ENCODE measurements at regions not wholly inside any gene's neighbourhood (a gene's known extent, or its start where the extent isn't known, plus 50 kb on each side); places are given as distances from the start of the nearest gene placed in this dataset.

DNA sequence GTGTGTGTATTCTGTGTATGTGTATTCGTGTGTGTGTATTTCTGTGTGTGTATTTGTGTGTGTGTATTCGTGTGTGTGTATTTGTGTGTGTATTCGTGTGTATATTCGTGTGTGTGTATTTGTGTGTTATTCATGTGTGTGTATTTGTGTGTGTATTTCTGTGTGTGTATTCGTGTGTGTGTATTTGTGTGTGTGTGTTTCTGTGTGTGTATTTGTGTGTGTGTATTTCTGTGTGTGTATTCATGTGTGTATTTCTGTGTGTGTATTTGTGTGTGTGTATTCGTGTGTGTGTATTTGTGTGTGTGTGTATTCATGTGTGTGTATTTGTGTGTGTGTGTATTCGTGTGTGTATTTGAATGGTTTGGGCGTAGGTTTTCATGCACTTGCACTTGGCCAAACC, 405.4 kb downstream of the SOX2 start:
- no peak overlapping the region for H4K91ac ChIP-seq (ENCODE audit: low read depth, low read length)
- no peak overlapping the region for H2BK5ac ChIP-seq (ENCODE audit: low read depth, low read length, poor library complexity)
- no peaks in the 10 kb centered on the region for H3K27me3 ChIP-seq (ENCODE audit: insufficient read depth, low read length)
- no peak overlapping the region for H3K4me3 ChIP-seq (ENCODE audit: low read depth, low read length)
- H4K8ac ChIP-seq (ENCODE audit: low read depth, low read length), result no peak overlapping the region
- H3K23ac ChIP-seq (ENCODE audit: low read length), result no peak overlapping the region
- H3K9ac ChIP-seq (ENCODE audit: low read length), result no peak overlapping the region
- no peak for DNase-seq
- no peak overlapping the region for H3K27ac ChIP-seq (ENCODE audit: low read depth, low read length)
- H3K14ac ChIP-seq (ENCODE audit: low read length), result no peak overlapping the region
- no peak overlapping the region for H4K12ac ChIP-seq (ENCODE audit: low read depth, low read length)
- H3K36me3 ChIP-seq (ENCODE audit: control insufficient read depth in 1 of 2, insufficient read depth in 2 of 2, low read length in 2 of 2), result no peaks in the 10 kb centered on the region
- H3K79me1 ChIP-seq (ENCODE audit: low read length), result no peaks in the 10 kb centered on the region
- H3K4me1 ChIP-seq (ENCODE audit: control insufficient read depth in 1 of 2, insufficient read depth in 2 of 2, low read length in 2 of 2), result no peaks in the 10 kb centered on the region
- no peak overlapping the region for H3K4me2 ChIP-seq (ENCODE audit: low read length)
- no peak overlapping the region for H2BK12ac ChIP-seq (ENCODE audit: low read length)
- no peaks in the 10 kb centered on the region for H3K79me2 ChIP-seq (ENCODE audit: control insufficient read depth, insufficient read depth, low read length, poor library complexity)
- no peak overlapping the region for H2AFZ ChIP-seq (ENCODE audit: insufficient read depth, low read length, poor library complexity)
- H3K18ac ChIP-seq (ENCODE audit: low read length), result no peak overlapping the region
- H3K9me3 ChIP-seq (ENCODE audit: insufficient read depth, low read depth, low read length), result no peaks in the 10 kb centered on the region
- no peak overlapping the region for H3K4ac ChIP-seq (ENCODE audit: low read depth, low read length)
- no peak overlapping the region for H2AK5ac ChIP-seq (ENCODE audit: low read length)
- WGBS (ENCODE audit: extremely low coverage, insufficient coverage, insufficient read length), result 100% methylated on average over 2 of the region's 8 CpGs
- H2BK120ac ChIP-seq (ENCODE audit: insufficient read depth, low read length, poor library complexity), result no peak overlapping the region

DNA sequence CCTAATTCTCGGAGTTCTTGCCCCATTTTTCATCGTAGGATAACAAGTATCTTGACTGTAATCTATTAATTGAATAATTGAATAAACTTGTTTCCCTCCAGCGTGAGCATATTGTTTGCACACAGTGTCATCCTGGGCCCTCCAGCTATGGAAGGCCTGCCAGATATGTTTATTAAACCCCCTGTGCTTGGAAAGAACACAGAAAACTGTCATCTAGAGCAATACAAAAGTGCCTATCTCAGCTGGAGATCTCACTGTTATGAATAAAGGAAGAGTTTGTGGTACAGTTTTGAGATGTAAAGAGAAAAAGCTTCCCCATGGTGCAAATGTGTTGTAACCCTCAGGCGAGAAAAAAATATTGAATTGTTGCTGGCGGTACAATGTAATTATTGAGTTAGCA, 405.9 kb downstream of the SOX2 start:
- H2AFZ ChIP-seq (ENCODE audit: insufficient read depth, low read length, poor library complexity), result no peak overlapping the region
- H3K14ac ChIP-seq (ENCODE audit: low read length), result no peak overlapping the region
- H3K79me2 ChIP-seq (ENCODE audit: control insufficient read depth, insufficient read depth, low read length, poor library complexity), result no peaks in the 10 kb centered on the region
- no peak overlapping the region for H3K27ac ChIP-seq (ENCODE audit: low read depth, low read length)
- H3K4me3 ChIP-seq (ENCODE audit: low read depth, low read length), result no peak overlapping the region
- no peaks in the 10 kb centered on the region for H3K36me3 ChIP-seq (ENCODE audit: control insufficient read depth in 1 of 2, insufficient read depth in 2 of 2, low read length in 2 of 2)
- H2BK12ac ChIP-seq (ENCODE audit: low read length), result no peak overlapping the region
- H3K18ac ChIP-seq (ENCODE audit: low read length), result no peak overlapping the region
- H3K27me3 ChIP-seq (ENCODE audit: insufficient read depth, low read length), result no peaks in the 10 kb centered on the region
- H3K4ac ChIP-seq (ENCODE audit: low read depth, low read length), result no peak overlapping the region
- no peak for DNase-seq
- H3K4me2 ChIP-seq (ENCODE audit: low read length), result no peak overlapping the region
- H4K8ac ChIP-seq (ENCODE audit: low read depth, low read length), result no peak overlapping the region
- no peak overlapping the region for H2BK5ac ChIP-seq (ENCODE audit: low read depth, low read length, poor library complexity)
- no peak overlapping the region for H4K91ac ChIP-seq (ENCODE audit: low read depth, low read length)
- WGBS (ENCODE audit: extremely low coverage, insufficient coverage, insufficient read length), result no CpG with 5 or more reads among the region's 5 CpGs
- no peak overlapping the region for H4K12ac ChIP-seq (ENCODE audit: low read depth, low read length)
- no peaks in the 10 kb centered on the region for H3K9me3 ChIP-seq (ENCODE audit: insufficient read depth, low read depth, low read length)
- no peaks in the 10 kb centered on the region for H3K4me1 ChIP-seq (ENCODE audit: control insufficient read depth in 1 of 2, insufficient read depth in 2 of 2, low read length in 2 of 2)
- H3K23ac ChIP-seq (ENCODE audit: low read length), result no peak overlapping the region
- H3K79me1 ChIP-seq (ENCODE audit: low read length), result no peaks in the 10 kb centered on the region
- no peak overlapping the region for H3K9ac ChIP-seq (ENCODE audit: low read length)
- H2BK120ac ChIP-seq (ENCODE audit: insufficient read depth, low read length, poor library complexity), result no peak overlapping the region
- H2AK5ac ChIP-seq (ENCODE audit: low read length), result no peak overlapping the region

DNA sequence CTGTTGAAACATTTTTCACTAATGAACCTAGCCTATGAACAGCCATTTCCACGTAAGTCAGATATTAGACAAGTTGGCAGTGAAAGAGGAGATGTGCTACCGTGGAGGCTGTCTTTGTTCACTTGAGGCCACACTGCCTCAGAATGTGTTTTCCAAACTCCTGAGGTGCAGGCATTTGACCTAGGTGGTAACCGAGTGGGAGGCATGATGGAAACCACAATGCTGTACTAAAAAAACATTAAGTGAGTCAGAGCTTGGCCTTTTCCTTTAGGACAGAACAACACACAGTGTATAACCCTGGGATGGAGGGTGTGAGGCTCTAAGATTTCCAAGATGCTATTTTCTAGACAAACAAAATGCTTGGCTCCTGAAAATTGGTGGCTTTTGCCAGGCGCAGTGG, 406.3 kb downstream of the SOX2 start:
- H3K79me1 ChIP-seq (ENCODE audit: low read length), result no peaks in the 10 kb centered on the region
- H3K27ac ChIP-seq (ENCODE audit: low read depth, low read length), result no peak overlapping the region
- no peak overlapping the region for H4K91ac ChIP-seq (ENCODE audit: low read depth, low read length)
- no peak overlapping the region for H3K4ac ChIP-seq (ENCODE audit: low read depth, low read length)
- no peak overlapping the region for H3K14ac ChIP-seq (ENCODE audit: low read length)
- no peaks in the 10 kb centered on the region for H3K79me2 ChIP-seq (ENCODE audit: control insufficient read depth, insufficient read depth, low read length, poor library complexity)
- no peak for DNase-seq
- no peak overlapping the region for H3K23ac ChIP-seq (ENCODE audit: low read length)
- H2AK5ac ChIP-seq (ENCODE audit: low read length), result no peak overlapping the region
- H3K9me3 ChIP-seq (ENCODE audit: insufficient read depth, low read depth, low read length), result no peaks in the 10 kb centered on the region
- no peaks in the 10 kb centered on the region for H3K4me1 ChIP-seq (ENCODE audit: control insufficient read depth in 1 of 2, insufficient read depth in 2 of 2, low read length in 2 of 2)
- H2BK120ac ChIP-seq (ENCODE audit: insufficient read depth, low read length, poor library complexity), result no peak overlapping the region
- H3K4me3 ChIP-seq (ENCODE audit: low read depth, low read length), result no peak overlapping the region
- H2AFZ ChIP-seq (ENCODE audit: insufficient read depth, low read length, poor library complexity), result no peak overlapping the region
- H3K18ac ChIP-seq (ENCODE audit: low read length), result no peak overlapping the region
- H4K8ac ChIP-seq (ENCODE audit: low read depth, low read length), result no peak overlapping the region
- no peak overlapping the region for H3K4me2 ChIP-seq (ENCODE audit: low read length)
- no peak overlapping the region for H2BK5ac ChIP-seq (ENCODE audit: low read depth, low read length, poor library complexity)
- H4K12ac ChIP-seq (ENCODE audit: low read depth, low read length), result no peak overlapping the region
- H3K36me3 ChIP-seq (ENCODE audit: control insufficient read depth in 1 of 2, insufficient read depth in 2 of 2, low read length in 2 of 2), result no peaks in the 10 kb centered on the region
- no peaks in the 10 kb centered on the region for H3K27me3 ChIP-seq (ENCODE audit: insufficient read depth, low read length)
- no peak overlapping the region for H2BK12ac ChIP-seq (ENCODE audit: low read length)
- no CpG with 5 or more reads among the region's 4 CpGs for WGBS (ENCODE audit: extremely low coverage, insufficient coverage, insufficient read length)
- no peak overlapping the region for H3K9ac ChIP-seq (ENCODE audit: low read length)

DNA sequence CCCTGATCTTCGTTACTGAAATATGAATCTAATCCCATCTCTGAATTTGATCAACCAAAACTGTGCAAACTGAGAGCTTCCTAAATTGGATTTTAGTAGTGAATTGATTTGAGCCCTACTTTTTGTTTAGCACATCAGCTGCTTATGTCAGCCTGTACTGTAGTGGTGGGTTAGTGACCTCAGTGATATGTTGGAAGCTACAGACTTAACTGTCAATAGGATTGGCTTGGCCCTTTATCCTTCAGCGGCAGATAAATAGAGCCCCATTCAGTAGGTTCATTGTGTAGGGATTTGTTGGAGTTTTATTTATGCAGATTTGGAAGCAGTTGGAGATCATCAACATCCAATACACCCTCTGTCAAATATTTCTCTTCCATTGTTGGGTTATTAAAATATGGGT, 409.7 kb downstream of the SOX2 start:
- H4K8ac ChIP-seq (ENCODE audit: low read depth, low read length), result no peak overlapping the region
- no peak overlapping the region for H3K4me2 ChIP-seq (ENCODE audit: low read length)
- no peak overlapping the region for H4K12ac ChIP-seq (ENCODE audit: low read depth, low read length)
- H2AFZ ChIP-seq (ENCODE audit: insufficient read depth, low read length, poor library complexity), result no peak overlapping the region
- no peak overlapping the region for H3K18ac ChIP-seq (ENCODE audit: low read length)
- H3K36me3 ChIP-seq (ENCODE audit: control insufficient read depth in 1 of 2, insufficient read depth in 2 of 2, low read length in 2 of 2), result no peaks in the 10 kb centered on the region
- no peak overlapping the region for H2BK12ac ChIP-seq (ENCODE audit: low read length)
- H2AK5ac ChIP-seq (ENCODE audit: low read length), result no peak overlapping the region
- H2BK5ac ChIP-seq (ENCODE audit: low read depth, low read length, poor library complexity), result no peak overlapping the region
- no peak overlapping the region for H3K4me3 ChIP-seq (ENCODE audit: low read depth, low read length)
- no peaks in the 10 kb centered on the region for H3K9me3 ChIP-seq (ENCODE audit: insufficient read depth, low read depth, low read length)
- no peak overlapping the region for H3K4ac ChIP-seq (ENCODE audit: low read depth, low read length)
- H3K4me1 ChIP-seq (ENCODE audit: control insufficient read depth in 1 of 2, insufficient read depth in 2 of 2, low read length in 2 of 2), result no peaks in the 10 kb centered on the region
- H3K23ac ChIP-seq (ENCODE audit: low read length), result no peak overlapping the region
- no peaks in the 10 kb centered on the region for H3K79me1 ChIP-seq (ENCODE audit: low read length)
- H2BK120ac ChIP-seq (ENCODE audit: insufficient read depth, low read length, poor library complexity), result no peak overlapping the region
- DNase-seq, result no peak
- no peak overlapping the region for H3K9ac ChIP-seq (ENCODE audit: low read length)
- no CpG with 5 or more reads among the region's 2 CpGs for WGBS (ENCODE audit: extremely low coverage, insufficient coverage, insufficient read length)
- H3K27me3 ChIP-seq (ENCODE audit: insufficient read depth, low read length), result no peaks in the 10 kb centered on the region
- H3K79me2 ChIP-seq (ENCODE audit: control insufficient read depth, insufficient read depth, low read length, poor library complexity), result no peaks in the 10 kb centered on the region
- H4K91ac ChIP-seq (ENCODE audit: low read depth, low read length), result no peak overlapping the region
- H3K14ac ChIP-seq (ENCODE audit: low read length), result no peak overlapping the region
- no peak overlapping the region for H3K27ac ChIP-seq (ENCODE audit: low read depth, low read length)
